Kidney (tissue), 13 donors: ENCODE measurements at regions not wholly inside any gene's neighbourhood (a gene's known extent, or its start where the extent isn't known, plus 50 kb on each side); places are given as distances from the start of the nearest gene placed in this dataset.
A peak's percentile ranks its signal among the peaks of the same experiment; 100 is the strongest.

Experiments used
- DNase-seq, 5 donors: peaks; one replicate each; pipeline ENCODE4 v3.0.0-alpha.2; 2013 to 2020
- FAIRE-seq: peaks from 2 replicates; lab custom pipeline; 2012; peaks lifted over from hg19 to GRCh38; lab: Jason Lieb, UNC
- H3K27ac ChIP-seq, 2 donors: one replicate each; pipeline ENCODE4 v1.7.0; 2013; ENCODE audit warnings: low read depth in 2 of 2, low read length in 2 of 2, inconsistent platforms in 1 of 2
- H3K27me3 ChIP-seq: one replicate; pipeline ENCODE4 v1.7.1; 2013; ENCODE audit warnings: low read length, inconsistent platforms; ENCODE audit not compliant: control insufficient read depth, insufficient read depth
- H3K36me3 ChIP-seq, 3 donors: one replicate each; pipeline versions ENCODE4 v1.7.0 to v1.7.1; 2013; ENCODE audit warnings: low read length in 3 of 3, control low read depth in 1 of 3, inconsistent platforms in 1 of 3; ENCODE audit not compliant: insufficient read depth in 3 of 3, control insufficient read depth in 2 of 3
- H3K4me1 ChIP-seq, 3 donors: one replicate each; pipeline versions ENCODE4 v1.7.0 to v1.7.1; 2013; ENCODE audit warnings: low read length in 3 of 3, inconsistent platforms in 1 of 3, low read depth in 1 of 3; ENCODE audit not compliant: control insufficient read depth in 2 of 3, insufficient read depth in 2 of 3
- H3K4me3 ChIP-seq, 3 donors: one replicate each; pipeline versions ENCODE4 v1.7.0 to v1.8.1; 2013; ENCODE audit warnings: low read length in 3 of 3, control low read depth in 1 of 3, inconsistent platforms in 1 of 3
- H3K9ac ChIP-seq, 3 donors: one replicate each; pipeline versions ENCODE4 v1.7.0 to v1.7.1; 2013; ENCODE audit warnings: low read length in 3 of 3, control low read depth in 1 of 3, inconsistent platforms in 1 of 3
- H3K9me3 ChIP-seq, 3 donors: one replicate each; pipeline versions ENCODE4 v1.7.0 to v1.7.1; 2013; ENCODE audit warnings: low read length in 3 of 3, control low read depth in 1 of 3, inconsistent platforms in 1 of 3; ENCODE audit not compliant: control insufficient read depth in 2 of 3, insufficient read depth in 1 of 3
- intact Hi-C: fragments of 100-400 bp; cut with DNase I; formaldehyde crosslinking; loops from one replicate; pipeline ENCODE4 v1.11.1; 2022
- TF ChIP-seq, protein P1 (sequence below): IDR thresholded peaks from 3 replicates; pipeline ENCODE4 v1.5.1; 2012; ENCODE audit warnings: mild to moderate bottlenecking, moderate library complexity, borderline replicate concordance; ENCODE audit not compliant: insufficient read depth; ENCODE audit errors: extremely low read depth
- donor health status: control.
- donor health status: control.
- donor health status: control.
- donor health status: control.
- donor health status: control.
- donor health status: DM: yes; HTN: yes; CAD: no.
- donor health status: Normal renal cell carcinoma (clear cell type).

DNA sequence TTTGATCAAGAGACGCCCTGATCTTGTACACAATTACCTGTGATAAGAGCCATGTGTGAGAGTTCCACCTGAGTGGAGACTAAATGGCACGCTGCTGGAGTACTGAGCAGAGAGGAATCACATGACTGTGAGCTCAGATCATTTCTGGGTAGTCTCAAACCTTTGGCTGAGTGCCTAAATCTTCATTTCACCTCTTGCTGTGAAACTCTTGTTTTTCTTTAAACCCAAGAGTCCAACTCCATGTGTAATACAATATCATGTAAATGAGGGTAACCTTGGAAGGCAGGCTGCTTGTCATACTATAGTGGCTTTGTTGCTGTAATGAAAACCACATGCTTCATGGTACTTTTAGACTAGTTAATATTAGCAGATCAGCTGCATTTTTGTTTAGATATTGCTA, 156.9 kb downstream of the CAND1 start:
- peak in 4 of 5 donors; percentile 42 to 88 (median 66) for DNase-seq
- Histone ChIP-seq H3K36me3 (no peaks in the 10 kb centered on the region), H3K4me1 (peaks cover 0 to 9% (median 0%) of the 10 kb centered on the region in 3 donors), H3K9me3 (no peaks in the 10 kb centered on the region), H3K27ac (no peak overlapping the region), H3K27me3 (no peaks in the 10 kb centered on the region), H3K4me3 (no peak overlapping the region), H3K9ac (no peak overlapping the region)
- no peak for FAIRE-seq
- TF ChIP-seq, protein P1, sequence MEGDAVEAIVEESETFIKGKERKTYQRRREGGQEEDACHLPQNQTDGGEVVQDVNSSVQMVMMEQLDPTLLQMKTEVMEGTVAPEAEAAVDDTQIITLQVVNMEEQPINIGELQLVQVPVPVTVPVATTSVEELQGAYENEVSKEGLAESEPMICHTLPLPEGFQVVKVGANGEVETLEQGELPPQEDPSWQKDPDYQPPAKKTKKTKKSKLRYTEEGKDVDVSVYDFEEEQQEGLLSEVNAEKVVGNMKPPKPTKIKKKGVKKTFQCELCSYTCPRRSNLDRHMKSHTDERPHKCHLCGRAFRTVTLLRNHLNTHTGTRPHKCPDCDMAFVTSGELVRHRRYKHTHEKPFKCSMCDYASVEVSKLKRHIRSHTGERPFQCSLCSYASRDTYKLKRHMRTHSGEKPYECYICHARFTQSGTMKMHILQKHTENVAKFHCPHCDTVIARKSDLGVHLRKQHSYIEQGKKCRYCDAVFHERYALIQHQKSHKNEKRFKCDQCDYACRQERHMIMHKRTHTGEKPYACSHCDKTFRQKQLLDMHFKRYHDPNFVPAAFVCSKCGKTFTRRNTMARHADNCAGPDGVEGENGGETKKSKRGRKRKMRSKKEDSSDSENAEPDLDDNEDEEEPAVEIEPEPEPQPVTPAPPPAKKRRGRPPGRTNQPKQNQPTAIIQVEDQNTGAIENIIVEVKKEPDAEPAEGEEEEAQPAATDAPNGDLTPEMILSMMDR, result no peak
- intact Hi-C loops, result no loop called here

DNA sequence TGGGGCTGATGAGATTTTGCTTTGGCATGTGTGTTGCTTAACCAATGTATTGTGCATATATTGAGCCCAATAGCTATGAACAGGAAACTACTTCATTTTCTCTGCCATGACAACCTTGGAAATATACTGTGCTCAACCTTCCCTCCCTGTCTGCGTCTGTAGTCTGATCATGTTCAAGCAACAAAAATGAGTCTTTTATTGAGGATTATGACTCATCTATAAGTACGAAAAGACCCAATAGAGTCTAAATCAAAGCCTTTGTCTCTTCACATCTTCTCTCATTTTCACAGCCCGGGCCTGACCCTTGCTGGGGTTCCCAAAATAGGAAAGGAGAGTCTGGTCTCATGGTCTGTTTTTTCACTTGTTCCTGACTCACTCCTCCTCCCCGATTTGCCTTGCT, 158.2 kb downstream of the CAND1 start:
- Histone ChIP-seq H3K27ac (no peak overlapping the region), H3K4me1 (peaks cover 0 to 12% (median 0%) of the 10 kb centered on the region in 3 donors)
- FAIRE-seq, result no peak

DNA sequence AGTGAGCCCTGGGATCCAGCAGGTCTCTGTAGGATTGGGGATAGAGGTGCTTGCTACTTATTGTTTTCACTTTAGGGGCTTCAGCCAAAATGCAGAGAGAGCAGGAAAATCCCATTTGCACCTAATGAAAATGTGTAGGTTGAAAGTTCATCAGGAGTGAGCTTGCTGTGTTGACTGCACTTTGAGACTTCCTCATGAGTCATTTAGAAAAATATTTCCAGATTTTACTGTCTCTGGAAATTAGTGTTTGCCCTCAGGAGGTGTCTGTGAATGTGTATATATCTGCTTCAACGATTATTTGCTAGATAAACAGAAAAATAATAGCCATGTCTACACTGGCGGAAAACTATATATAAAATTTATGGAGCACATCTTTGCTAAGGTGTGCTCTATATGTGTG, 159.3 kb downstream of the CAND1 start:
- Histone ChIP-seq H3K36me3 (no peaks in the 10 kb centered on the region), H3K27me3 (no peaks in the 10 kb centered on the region), H3K27ac (no peak overlapping the region), H3K4me3 (no peak overlapping the region), H3K9ac (no peak overlapping the region), H3K9me3 (no peaks in the 10 kb centered on the region), H3K4me1 (peaks cover 0 to 12% (median 0%) of the 10 kb centered on the region in 3 donors)
- DNase-seq (no peak), FAIRE-seq (no peak)
- TF ChIP-seq, protein P1, result no peak
- intact Hi-C loops, result no loop called here

More for the DNA sequence above, 158.2 kb downstream of the CAND1 start:
- Histone ChIP-seq H3K9ac (no peak overlapping the region), H3K4me3 (no peak overlapping the region), H3K36me3 (no peaks in the 10 kb centered on the region), H3K27me3 (no peaks in the 10 kb centered on the region), H3K9me3 (no peaks in the 10 kb centered on the region)
- intact Hi-C loops, result no loop called here
- DNase-seq, result no peak
- TF ChIP-seq, protein P1, result no peak
